Activated B cell treated with CpG ODN at 0.5 μM for 24 hours (primary cell): ENCODE measurements at regions not wholly inside any gene's neighbourhood (a gene's known extent, or its start where the extent isn't known, plus 50 kb on each side); places are given as distances from the start of the nearest gene placed in this dataset.

Source experiments
- ATAC-seq: fragments of 200-7000 bp; cut with Tn5 transposase; one replicate; pipeline ENCODE4 v1.10.0; 2021; ENCODE audit warnings: low read depth, mild to moderate bottlenecking, moderate library complexity
- CTCF ChIA-PET: fragments of 350-600 bp; sonication (Branson Sonifier 250); formaldehyde crosslinking; loops from one replicate; lab custom pipeline; 2021; ENCODE audit warnings: antibody characterized with exemption; lab: Charles Lee
- POLR2A ChIA-PET: fragments of 350-600 bp; sonication (Branson Sonifier 250); formaldehyde crosslinking; loops from one replicate; lab custom pipeline; 2021; ENCODE audit warnings: antibody characterized with exemption; lab: Charles Lee
- DNase-seq: peaks from one replicate; pipeline ENCODE4 v3.0.0; 2022
- H3K27ac Mint-ChIP-seq: one replicate; pipeline ENCODE4 v1.8.0; 2020; ENCODE audit warnings: mixed read lengths
- H3K27me3 Mint-ChIP-seq: one replicate; pipeline ENCODE4 v1.8.0; 2021; ENCODE audit warnings: mixed read lengths
- H3K36me3 Mint-ChIP-seq: one replicate; pipeline ENCODE4 v1.8.0; 2021; ENCODE audit warnings: low read depth, mixed read lengths
- H3K4me1 Mint-ChIP-seq: one replicate; pipeline ENCODE4 v1.8.0; 2021; ENCODE audit warnings: mixed read lengths
- H3K4me3 Mint-ChIP-seq: one replicate; pipeline ENCODE4 v1.8.0; 2020; ENCODE audit warnings: mild to moderate bottlenecking, mixed read lengths
- H3K9me3 Mint-ChIP-seq: one replicate; pipeline ENCODE4 v1.8.0; 2020; ENCODE audit warnings: mixed read lengths
- intact Hi-C: fragments of 100-400 bp; cut with micrococcal nuclease; formaldehyde crosslinking; loops from one replicate; pipeline ENCODE4 v1.15.1; 2024
- TF ChIP-seq, protein P1 (sequence below): fragments of 200-600 bp; IDR thresholded peaks from one replicate; pipeline ENCODE4 v1.8.0; 2022; ENCODE audit warnings: antibody characterized with exemption, mild to moderate bottlenecking

GRCh38 chr11:27908621-27909020, 199.3 kb downstream of the KIF18A start:
- Mint-ChIP-seq H3K9me3 (no peaks in the 10 kb centered on the region), H3K4me3 (no peak overlapping the region), H3K27ac (no peak overlapping the region), H3K4me1 (no peaks in the 10 kb centered on the region), H3K27me3 (no peaks in the 10 kb centered on the region), H3K36me3 (no peaks in the 10 kb centered on the region)
- intact Hi-C loops: no loop called here
- ATAC-seq (no peak), DNase-seq (no peak)
- POLR2A ChIA-PET: no interaction called here
- TF ChIP-seq, protein P1, sequence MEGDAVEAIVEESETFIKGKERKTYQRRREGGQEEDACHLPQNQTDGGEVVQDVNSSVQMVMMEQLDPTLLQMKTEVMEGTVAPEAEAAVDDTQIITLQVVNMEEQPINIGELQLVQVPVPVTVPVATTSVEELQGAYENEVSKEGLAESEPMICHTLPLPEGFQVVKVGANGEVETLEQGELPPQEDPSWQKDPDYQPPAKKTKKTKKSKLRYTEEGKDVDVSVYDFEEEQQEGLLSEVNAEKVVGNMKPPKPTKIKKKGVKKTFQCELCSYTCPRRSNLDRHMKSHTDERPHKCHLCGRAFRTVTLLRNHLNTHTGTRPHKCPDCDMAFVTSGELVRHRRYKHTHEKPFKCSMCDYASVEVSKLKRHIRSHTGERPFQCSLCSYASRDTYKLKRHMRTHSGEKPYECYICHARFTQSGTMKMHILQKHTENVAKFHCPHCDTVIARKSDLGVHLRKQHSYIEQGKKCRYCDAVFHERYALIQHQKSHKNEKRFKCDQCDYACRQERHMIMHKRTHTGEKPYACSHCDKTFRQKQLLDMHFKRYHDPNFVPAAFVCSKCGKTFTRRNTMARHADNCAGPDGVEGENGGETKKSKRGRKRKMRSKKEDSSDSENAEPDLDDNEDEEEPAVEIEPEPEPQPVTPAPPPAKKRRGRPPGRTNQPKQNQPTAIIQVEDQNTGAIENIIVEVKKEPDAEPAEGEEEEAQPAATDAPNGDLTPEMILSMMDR: no peak
- CTCF ChIA-PET: no interaction called here

- TF ChIP-seq, protein P1: no peak
- H3K4me3 Mint-ChIP-seq: no peak overlapping the region
Measured at GRCh38 chr11:27907530-27907929, 200.4 kb downstream of the KIF18A start.

GRCh38 chr11:27907091-27907490, 200.9 kb downstream of the KIF18A start:
- no peak for ATAC-seq
- TF ChIP-seq, protein P1: no peak
- no peak overlapping the region for H3K27ac Mint-ChIP-seq
- POLR2A ChIA-PET: no interaction called here
- no peaks in the 10 kb centered on the region for H3K9me3 Mint-ChIP-seq
- H3K36me3 Mint-ChIP-seq: no peaks in the 10 kb centered on the region
- CTCF ChIA-PET: no interaction called here
- no peak overlapping the region for H3K4me3 Mint-ChIP-seq
- intact Hi-C loops: no loop called here
- DNase-seq: no peak
- no peaks in the 10 kb centered on the region for H3K27me3 Mint-ChIP-seq
- H3K4me1 Mint-ChIP-seq: no peaks in the 10 kb centered on the region

More at GRCh38 chr11:27907530-27907929, 200.4 kb downstream of the KIF18A start:
- H3K4me1 Mint-ChIP-seq: no peaks in the 10 kb centered on the region
- no peak for ATAC-seq
- H3K9me3 Mint-ChIP-seq: no peaks in the 10 kb centered on the region
- CTCF ChIA-PET: no interaction called here
- POLR2A ChIA-PET: no interaction called here
- no peaks in the 10 kb centered on the region for H3K27me3 Mint-ChIP-seq
- no peak overlapping the region for H3K27ac Mint-ChIP-seq
- intact Hi-C loops: no loop called here
- no peaks in the 10 kb centered on the region for H3K36me3 Mint-ChIP-seq
- no peak for DNase-seq

- ATAC-seq (no peak), DNase-seq (no peak)
- CTCF ChIA-PET: no interaction called here
- Mint-ChIP-seq H3K27ac (no peak overlapping the region), H3K36me3 (no peaks in the 10 kb centered on the region), H3K27me3 (peaks cover 2% of the 10 kb centered on the region), H3K4me1 (no peaks in the 10 kb centered on the region), H3K9me3 (no peaks in the 10 kb centered on the region), H3K4me3 (no peak overlapping the region)
- POLR2A ChIA-PET: no interaction called here
- TF ChIP-seq, protein P1: no peak
- intact Hi-C loops: no loop called here
Measured at GRCh38 chr11:27904358-27905055, 203.4 kb downstream of the KIF18A start.

- intact Hi-C loops: no loop called here
Measured at GRCh38 chr11:27902981-27903624, 202.8 kb upstream of the BDNF start.

More at GRCh38 chr11:27902981-27903624, 202.8 kb upstream of the BDNF start:
- DNase-seq (no peak), ATAC-seq (no peak)
- TF ChIP-seq, protein P1: no peak
- Mint-ChIP-seq H3K4me3 (no peak overlapping the region), H3K27me3 (peaks cover 2% of the 10 kb centered on the region), H3K9me3 (no peaks in the 10 kb centered on the region), H3K4me1 (no peaks in the 10 kb centered on the region), H3K36me3 (no peaks in the 10 kb centered on the region), H3K27ac (no peak overlapping the region)
- CTCF ChIA-PET: no interaction called here
- POLR2A ChIA-PET: no interaction called here
